ENCODE measurements at regions not wholly inside any gene's neighbourhood (a gene's known extent, or its start where the extent isn't known, plus 50 kb on each side); places are given as distances from the start of the nearest gene placed in this dataset.

DNA sequence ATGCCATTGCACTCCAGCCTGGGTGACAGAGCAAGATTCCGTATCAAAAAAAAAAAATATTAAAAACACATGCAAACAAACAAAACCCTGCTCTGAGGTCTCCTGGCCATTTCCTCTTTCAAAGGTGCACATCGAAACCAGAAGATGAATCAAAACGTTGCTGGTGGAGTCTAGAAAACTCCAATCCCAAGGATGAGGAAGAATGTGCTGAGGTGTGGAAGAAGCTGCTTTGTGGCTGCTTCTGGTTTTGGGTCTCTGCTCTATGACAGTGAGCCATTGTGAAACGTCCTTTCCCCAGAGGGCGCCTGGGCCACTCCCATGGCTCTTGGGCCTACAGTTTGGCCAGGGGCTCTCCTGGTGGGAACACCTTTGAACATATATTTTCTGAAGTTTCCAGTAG, 112.6 kb downstream of the IRF8 start:
- no peaks in the 10 kb centered on the region for H3K4me1 ChIP-seq
- H3K4me3 ChIP-seq, result no peak overlapping the region
- no peak overlapping the region for H3K27ac ChIP-seq
- WGBS, 5 donors, result 64 to 79% (median 71%) methylated on average over 5 of the region's 5 CpGs
- intact Hi-C loops (cut with DNase I; ENCODE audit: low total_unique reads), result no loop called here
- peaks cover 0 to 12% (median 0%) of the 10 kb centered on the region in 3 donors for H3K27me3 ChIP-seq
- no peak for TF ChIP-seq EP300 (IDR thresholded peaks at IDR 0.05)
- no peak for TF ChIP-seq CTCF (IDR thresholded peaks at IDR 0.05)
- TF ChIP-seq POLR2AphosphoS5 (IDR thresholded peaks at IDR 0.05), result no peak
- TF ChIP-seq POLR2A (IDR thresholded peaks at IDR 0.05), result no peak
- no peak for DNase-seq
- H3K36me3 ChIP-seq, result no peaks in the 10 kb centered on the region
- H3K9me3 ChIP-seq, result no peaks in the 10 kb centered on the region

DNA sequence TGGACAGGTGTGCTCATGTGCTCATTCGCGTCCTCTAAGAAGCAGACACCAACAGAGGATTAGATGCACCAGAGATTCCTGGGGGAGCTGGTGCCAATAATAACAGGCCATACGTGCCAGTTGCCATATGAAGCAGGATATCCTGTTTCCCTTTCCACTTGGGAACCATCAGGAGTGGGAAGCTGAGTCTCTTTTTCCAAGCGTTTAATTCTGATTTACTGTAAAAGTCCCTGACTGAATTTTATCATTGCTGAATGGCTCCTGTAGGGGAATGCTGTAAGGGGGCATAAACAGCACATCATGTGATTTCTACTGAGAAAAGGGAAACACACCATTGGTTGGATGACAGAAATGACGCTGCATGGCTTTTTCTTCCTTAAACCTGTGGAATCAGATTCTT, 113.3 kb downstream of the IRF8 start:
- no peak for DNase-seq
- Histone ChIP-seq H3K27ac (no peak overlapping the region), H3K36me3 (no peaks in the 10 kb centered on the region), H3K9me3 (no peaks in the 10 kb centered on the region), H3K4me1 (no peaks in the 10 kb centered on the region), H3K4me3 (no peak overlapping the region), H3K27me3 (peaks cover 0 to 12% (median 0%) of the 10 kb centered on the region in 3 donors)
- 72 to 89% (median 82%) methylated on average over 5 of the region's 5 CpGs for WGBS, 5 donors
- intact Hi-C loops (cut with DNase I; ENCODE audit: low total_unique reads), result no loop called here
- TF ChIP-seq EP300 (IDR thresholded peaks at IDR 0.05) (no peak), POLR2A (IDR thresholded peaks at IDR 0.05) (no peak), CTCF (IDR thresholded peaks at IDR 0.05) (no peak)

GRCh38 chr16:86013867-86014266, 114.9 kb downstream of the IRF8 start:
- 86 to 92% (median 88%) methylated on average over 2 of the region's 2 CpGs for WGBS, 5 donors
- TF ChIP-seq POLR2A (IDR thresholded peaks at IDR 0.05) (no peak), CTCF (IDR thresholded peaks at IDR 0.05) (no peak), EP300 (IDR thresholded peaks at IDR 0.05) (no peak)
- intact Hi-C loops (cut with DNase I; ENCODE audit: low total_unique reads), result loop anchor here (2.0 kb wide), 1 partner anchor 191 kb away; no protein-coding TSS in a partner anchor
- DNase-seq, result no peak
- Histone ChIP-seq H3K27me3 (peaks cover 0 to 12% (median 0%) of the 10 kb centered on the region in 3 donors), H3K9me3 (no peaks in the 10 kb centered on the region), H3K4me1 (no peaks in the 10 kb centered on the region), H3K27ac (no peak overlapping the region), H3K36me3 (no peaks in the 10 kb centered on the region), H3K4me3 (no peak overlapping the region)

GRCh38 chr16:86015606-86016005, 116.6 kb downstream of the IRF8 start:
- Histone ChIP-seq H3K36me3 (no peaks in the 10 kb centered on the region), H3K27ac (no peak overlapping the region), H3K9me3 (peaks cover 0 to 12% (median 11%) of the 10 kb centered on the region in 4 donors), H3K27me3 (peaks cover 0 to 20% (median under 1%) of the 10 kb centered on the region in 3 donors), H3K4me1 (no peaks in the 10 kb centered on the region), H3K4me3 (no peak overlapping the region)
- DNase-seq, result no peak
- WGBS, 5 donors, result 79 to 90% (median 81%) methylated on average over 6 of the region's 6 CpGs
- TF ChIP-seq POLR2AphosphoS5 (IDR thresholded peaks at IDR 0.05), result no peak
- no peak for TF ChIP-seq EP300 (IDR thresholded peaks at IDR 0.05)
- no peak for TF ChIP-seq CTCF (IDR thresholded peaks at IDR 0.05)
- TF ChIP-seq POLR2A (IDR thresholded peaks at IDR 0.05), result no peak
- intact Hi-C loops (cut with DNase I; ENCODE audit: low total_unique reads), result loop anchor here (2.0 kb wide), 1 partner anchor 193 kb away; no protein-coding TSS in a partner anchor
